ENCODE measurements at regions not wholly inside any gene's neighbourhood (a gene's known extent, or its start where the extent isn't known, plus 50 kb on each side); places are given as distances from the start of the nearest gene placed in this dataset.

- no peak overlapping the region for H3K4me2 ChIP-seq (ENCODE audit: low read depth, low read length)
- H3K4me1 ChIP-seq (ENCODE audit: control insufficient read depth, insufficient read depth, low read length), result no peaks in the 10 kb centered on the region
- H2BK15ac ChIP-seq (ENCODE audit: low read depth, low read length), result no peak overlapping the region
- no peak overlapping the region for H3K18ac ChIP-seq (ENCODE audit: low read depth, low read length)
- intact Hi-C loops (cut with micrococcal nuclease) (no loop called here), dilution Hi-C loops (cut with HindIII; ENCODE audit: low sequenced_read_pairs, unreplicated experiment) (no loop called here), in situ Hi-C loops (cut with MboI; ENCODE audit: low sequenced_read_pairs) (no loop called here)
- DNase-seq (no peak), ATAC-seq (ENCODE audit: low read depth) (no peak)
- no peak overlapping the region for H3K9ac ChIP-seq (ENCODE audit: low read depth, low read length)
- H2AFZ ChIP-seq (replicated peaks; ENCODE audit: low read length, poor library complexity), result no peak overlapping the region
- H3K27me3 ChIP-seq (ENCODE audit: control insufficient read depth, insufficient read depth, low read length), result no peaks in the 10 kb centered on the region
- no peak overlapping the region for H3K56ac ChIP-seq (ENCODE audit: extremely low read depth, insufficient read depth, low read length)
- H4K8ac ChIP-seq (ENCODE audit: low read depth in 2 of 2, low read length in 2 of 2), result no peak overlapping the region
- H3K27ac ChIP-seq (ENCODE audit: insufficient read depth, low read length), result no peak overlapping the region
- H2BK120ac ChIP-seq (ENCODE audit: low read depth, low read length), result no peak overlapping the region
- H4K91ac ChIP-seq (ENCODE audit: insufficient read depth, low read depth, low read length), result no peak overlapping the region
- no TSS peak for BruUV-seq (replicated peaks)
- POLR2A ChIA-PET (ENCODE audit: unreplicated experiment), result no interaction called here
- H3K9me1 ChIP-seq (ENCODE audit: insufficient read depth, low read length), result no peaks in the 10 kb centered on the region
- no peak overlapping the region for H3K14ac ChIP-seq (replicated peaks; ENCODE audit: low read depth, low read length)
- WGBS, 2 experiments (ENCODE audit: extremely low coverage in 2 of 2, insufficient read length in 1 of 2), result 100% methylated on average over 1 of the region's 25 CpGs; no CpG with 5 or more reads in 1 of the 2 experiments
- no peak overlapping the region for H3K4ac ChIP-seq (ENCODE audit: low read depth, low read length)
- H2BK5ac ChIP-seq (ENCODE audit: low read depth, low read length, poor library complexity, severe bottlenecking), result no peak overlapping the region
- H2BK20ac ChIP-seq (ENCODE audit: low read depth, low read length), result no peak overlapping the region
- H4K5ac ChIP-seq (ENCODE audit: low read depth, low read length), result no peak overlapping the region
- TF ChIP-seq BHLHE40 (IDR thresholded peaks at IDR 0.05; ENCODE audit: low read depth, low read length), result no peak
- TF ChIP-seq RAD21 (IDR thresholded peaks at IDR 0.05; ENCODE audit: low read length), result no peak
- no peak for TF ChIP-seq MAFK (IDR thresholded peaks at IDR 0.05; ENCODE audit: low read depth, low read length)
- no peak for TF ChIP-seq USF2 (IDR thresholded peaks at IDR 0.05; ENCODE audit: low read depth, low read length)
- TF ChIP-seq POLR2A (IDR thresholded peaks at IDR 0.05; ENCODE audit: low read depth, low read length), result no peak
- TF ChIP-seq FOS (IDR thresholded peaks at IDR 0.05; ENCODE audit: low read depth, low read length), result no peak
- TF ChIP-seq ELK1 (IDR thresholded peaks at IDR 0.05; ENCODE audit: borderline replicate concordance, low read depth, low read length), result no peak
- TF ChIP-seq NFE2L2 (IDR thresholded peaks at IDR 0.05; ENCODE audit: low read depth, low read length), result no peak
- TF ChIP-seq CHD1 (IDR thresholded peaks at IDR 0.05; ENCODE audit: low read depth, low read length), result no peak
- no peak for TF ChIP-seq CTCF (conservative IDR thresholded peaks at IDR 0.05; ENCODE audit: low read depth, low read length)
- no peak for TF ChIP-seq RCOR1 (IDR thresholded peaks at IDR 0.05; ENCODE audit: insufficient replicate concordance, low read length)
- TF ChIP-seq SMC3 (IDR thresholded peaks at IDR 0.05; ENCODE audit: low read depth, low read length), result no peak
- no peak for TF ChIP-seq MAZ (IDR thresholded peaks at IDR 0.05; ENCODE audit: borderline replicate concordance, low read depth, low read length)
- TF ChIP-seq MXI1 (IDR thresholded peaks at IDR 0.05; ENCODE audit: borderline replicate concordance, low read depth, low read length), result no peak
- TF ChIP-seq CEBPB (IDR thresholded peaks at IDR 0.05; ENCODE audit: low read depth, low read length), result no peak
- TF ChIP-seq RFX5 (IDR thresholded peaks at IDR 0.05; ENCODE audit: low read depth, low read length), result no peak
- CTCF ChIA-PET, result no interaction called here
- H3K23ac ChIP-seq (ENCODE audit: low read depth, low read length), result no peak overlapping the region
- no peaks in the 10 kb centered on the region for H3K79me1 ChIP-seq (ENCODE audit: low read depth in 1 of 2, low read length in 2 of 2)
- H2AK9ac ChIP-seq (replicated peaks; ENCODE audit: low read depth, low read length, poor library complexity), result no peak overlapping the region
- no peak overlapping the region for H2AK5ac ChIP-seq (ENCODE audit: low read depth, low read length)
- H4K20me1 ChIP-seq (ENCODE audit: insufficient read depth, low read length), result no peaks in the 10 kb centered on the region
- no peak overlapping the region for H3K4me3 ChIP-seq (ENCODE audit: insufficient read depth, low read depth, low read length)
- peaks cover 35% of the 10 kb centered on the region for H3K9me3 ChIP-seq (ENCODE audit: control insufficient read depth, insufficient read depth, low read length)
- H3K36me3 ChIP-seq (ENCODE audit: control insufficient read depth, insufficient read depth, low read length), result no peaks in the 10 kb centered on the region
These were observed 186.7 kb upstream of the SHH start for GRCh38 chr7:155998766-155999630.
